Spinal cord (tissue), 9 donors: ENCODE measurements at regions not wholly inside any gene's neighbourhood (a gene's known extent, or its start where the extent isn't known, plus 50 kb on each side); places are given as distances from the start of the nearest gene placed in this dataset.
"Not testable (repeated sequence)": the region's sequence is repeated elsewhere in the genome, so short reads cannot be mapped to it uniquely, and the experiment has no call there.

ENCODE experiments used
- DNase-seq, 6 donors: peaks; one replicate each; pipeline versions ENCODE4 v3.0.0 to v3.0.0-alpha.2; 2013 to 2015; ENCODE audit warnings: low spot score in 6 of 6, low read depth in 4 of 6
- H3K27ac ChIP-seq: one replicate; pipeline ENCODE4 v1.5.1; 2013; ENCODE audit warnings: low read depth, low read length, control low read depth
- H3K27me3 ChIP-seq: one replicate; pipeline ENCODE4 v1.6.1; 2013; ENCODE audit warnings: low read length; ENCODE audit not compliant: control insufficient read depth, insufficient read depth
- H3K36me3 ChIP-seq: one replicate; pipeline ENCODE4 v1.6.1; 2013; ENCODE audit warnings: low read length; ENCODE audit not compliant: control insufficient read depth, insufficient read depth
- H3K4me1 ChIP-seq: one replicate; pipeline ENCODE4 v1.6.1; 2013; ENCODE audit warnings: low read length; ENCODE audit not compliant: control insufficient read depth, insufficient read depth
- H3K4me3 ChIP-seq: one replicate; pipeline ENCODE4 v1.5.1; 2013; ENCODE audit warnings: low read depth, low read length, control low read depth
- H3K9me3 ChIP-seq: one replicate; pipeline ENCODE4 v1.6.1; 2013; ENCODE audit warnings: low read length; ENCODE audit not compliant: control insufficient read depth, insufficient read depth
- WGBS: methylation state at CpG from one replicate; pipeline ENCODE4 v1.1.5; 2013; ENCODE audit warnings: missing lambda C conversion rate; ENCODE audit not compliant: insufficient coverage; 5-methylcytosine and 5-hydroxymethylcytosine counted together
- donor health status: healthy.

GRCh38 chr4:1567519-1567807 lies 116.7 kb downstream of the FAM53A start:
- no peak overlapping the region for H3K27ac ChIP-seq
- 68% methylated on average over 2 of the region's 6 CpGs for WGBS
- peaks cover 12% of the 10 kb centered on the region for H3K27me3 ChIP-seq
- H3K4me3 ChIP-seq, result no peak overlapping the region
- H3K4me1 ChIP-seq, result peaks cover 9% of the 10 kb centered on the region
- no peaks in the 10 kb centered on the region for H3K9me3 ChIP-seq
- no peak for DNase-seq
- H3K36me3 ChIP-seq, result peaks cover 3% of the 10 kb centered on the region

GRCh38 chr4:1566838-1567518 lies 117.1 kb downstream of the FAM53A start:
- Histone ChIP-seq H3K9me3 (no peaks in the 10 kb centered on the region), H3K4me3 (no peak overlapping the region), H3K27me3 (peaks cover 10% of the 10 kb centered on the region), H3K36me3 (peaks cover 3% of the 10 kb centered on the region), H3K4me1 (peaks cover 14% of the 10 kb centered on the region), H3K27ac (no peak overlapping the region)
- no peak for DNase-seq
- WGBS, result 59% methylated on average over 9 of the region's 19 CpGs

GRCh38 chr4:1566301-1566837 lies 117.7 kb downstream of the FAM53A start:
- not testable (repeated sequence) for H3K9me3 ChIP-seq, H3K4me3 ChIP-seq, DNase-seq, H3K36me3 ChIP-seq, H3K27ac ChIP-seq
- Histone ChIP-seq H3K27me3 (peaks cover 10% of the 10 kb centered on the region), H3K4me1 (peaks cover 20% of the 10 kb centered on the region)
- 51% methylated on average over 6 of the region's 14 CpGs for WGBS

- Histone ChIP-seq H3K36me3 (peaks cover 3% of the 10 kb centered on the region), H3K27ac (no peak overlapping the region), H3K27me3 (peaks cover 10% of the 10 kb centered on the region), H3K4me3 (no peak overlapping the region), H3K4me1 (peaks cover 25% of the 10 kb centered on the region), H3K9me3 (no peaks in the 10 kb centered on the region)
- 81% methylated on average over 29 of the region's 29 CpGs for WGBS
- no peak for DNase-seq
Observed at GRCh38 chr4:1565598-1566295, 118.4 kb downstream of the FAM53A start.

GRCh38 chr4:1564535-1565375 lies 119.4 kb downstream of the FAM53A start:
- peaks cover 35% of the 10 kb centered on the region for H3K4me1 ChIP-seq
- peaks cover 7% of the 10 kb centered on the region for H3K27me3 ChIP-seq
- no peak overlapping the region for H3K27ac ChIP-seq
- WGBS, result 51% methylated on average over 19 of the region's 21 CpGs
- H3K36me3 ChIP-seq, result peaks cover 3% of the 10 kb centered on the region
- H3K9me3 ChIP-seq, result no peaks in the 10 kb centered on the region
- H3K4me3 ChIP-seq, result no peak overlapping the region
- DNase-seq, result no peak

GRCh38 chr4:1563768-1564485 lies 120.2 kb downstream of the FAM53A start:
- Histone ChIP-seq H3K4me1 (peaks cover 37% of the 10 kb centered on the region), H3K4me3 (no peak overlapping the region), H3K27me3 (peaks cover 7% of the 10 kb centered on the region), H3K36me3 (peaks cover 1% of the 10 kb centered on the region), H3K9me3 (no peaks in the 10 kb centered on the region), H3K27ac (no peak overlapping the region)
- no peak for DNase-seq
- WGBS, result 70% methylated on average over 20 of the region's 20 CpGs

- H3K27ac ChIP-seq, result no peak overlapping the region
- peaks cover 7% of the 10 kb centered on the region for H3K27me3 ChIP-seq
- peaks cover 37% of the 10 kb centered on the region for H3K4me1 ChIP-seq
- 74% methylated on average over 5 of the region's 9 CpGs for WGBS
- no peak overlapping the region for H3K4me3 ChIP-seq
- no peaks in the 10 kb centered on the region for H3K9me3 ChIP-seq
- DNase-seq, result no peak
- no peaks in the 10 kb centered on the region for H3K36me3 ChIP-seq
Observed at GRCh38 chr4:1563241-1563640, 120.9 kb downstream of the FAM53A start.

- 91% methylated on average over 12 of the region's 12 CpGs for WGBS
- H3K9me3 ChIP-seq, result no peaks in the 10 kb centered on the region
- peaks cover 36% of the 10 kb centered on the region for H3K4me1 ChIP-seq
- H3K4me3 ChIP-seq, result no peak overlapping the region
- no peak for DNase-seq
- no peaks in the 10 kb centered on the region for H3K36me3 ChIP-seq
- peaks cover 11% of the 10 kb centered on the region for H3K27me3 ChIP-seq
- H3K27ac ChIP-seq, result no peak overlapping the region
Observed at GRCh38 chr4:1562771-1563170, 121.3 kb downstream of the FAM53A start.

GRCh38 chr4:1562371-1562770 lies 121.7 kb downstream of the FAM53A start:
- Histone ChIP-seq H3K4me1 (peaks cover 33% of the 10 kb centered on the region), H3K27ac (no peak overlapping the region), H3K4me3 (no peak overlapping the region), H3K9me3 (no peaks in the 10 kb centered on the region), H3K36me3 (no peaks in the 10 kb centered on the region), H3K27me3 (peaks cover 13% of the 10 kb centered on the region)
- WGBS, result 78% methylated on average over 12 of the region's 19 CpGs
- no peak for DNase-seq
